ENCODE measurements at regions not wholly inside any gene's neighbourhood (a gene's known extent, or its start where the extent isn't known, plus 50 kb on each side); places are given as distances from the start of the nearest gene placed in this dataset.

DNA sequence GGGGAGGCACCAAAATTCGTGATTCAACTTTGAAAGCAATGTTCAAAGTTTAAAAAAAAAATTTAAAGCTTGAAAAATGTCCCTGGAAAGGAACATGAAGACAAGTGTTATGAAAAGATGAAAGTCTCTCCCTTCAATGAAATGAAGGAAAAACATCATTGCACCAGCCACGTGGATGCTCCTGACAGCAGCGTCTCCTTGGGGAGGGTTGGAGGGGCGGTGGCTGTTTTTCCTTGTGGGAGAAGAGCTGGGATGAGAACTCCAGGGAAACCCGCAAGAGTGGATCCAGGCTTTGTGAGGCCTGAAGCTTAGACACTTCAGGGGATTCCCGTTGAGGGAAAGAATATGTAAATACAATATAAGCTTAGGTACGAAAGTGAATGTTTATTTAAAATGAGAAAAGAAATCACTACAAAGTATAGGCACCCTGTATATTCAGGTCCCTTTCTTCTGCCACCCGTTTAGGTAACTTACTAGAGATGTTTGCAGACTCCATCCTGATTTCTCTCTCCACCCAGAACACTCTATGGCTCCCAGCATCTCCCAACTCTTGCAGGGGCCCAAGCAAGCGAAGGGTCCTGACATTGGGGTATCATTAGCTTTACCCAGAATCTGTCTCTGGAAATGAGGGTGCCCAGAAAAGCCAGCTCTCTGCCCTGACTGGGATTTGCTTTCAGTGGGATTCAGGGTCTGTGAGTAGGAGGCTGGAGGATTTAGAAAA is 63.1 kb upstream of the BAIAP2L1 start:
- TF ChIP-seq ZNF274 (IDR thresholded peaks at IDR 0.05; ENCODE audit: low read depth, low read length) (no peak), YY1 (IDR thresholded peaks at IDR 0.05; ENCODE audit: insufficient read depth, insufficient read length) (no peak)
